IPS-NIHi11 (cell line): ENCODE measurements at regions not wholly inside any gene's neighbourhood (a gene's known extent, or its start where the extent isn't known, plus 50 kb on each side); places are given as distances from the start of the nearest gene placed in this dataset.
"Not testable (repeated sequence)": the region's sequence is repeated elsewhere in the genome, so short reads cannot be mapped to it uniquely, and the experiment has no call there.

Experiments used
- DNase-seq: peaks from one replicate; pipeline ENCODE4 v3.0.0; 2012; ENCODE audit warnings: mixed read lengths, low spot score

- no peak for DNase-seq
Measured at GRCh38 chr5:60517850-60518249, 182.1 kb downstream of the DEPDC1B start.

DNA sequence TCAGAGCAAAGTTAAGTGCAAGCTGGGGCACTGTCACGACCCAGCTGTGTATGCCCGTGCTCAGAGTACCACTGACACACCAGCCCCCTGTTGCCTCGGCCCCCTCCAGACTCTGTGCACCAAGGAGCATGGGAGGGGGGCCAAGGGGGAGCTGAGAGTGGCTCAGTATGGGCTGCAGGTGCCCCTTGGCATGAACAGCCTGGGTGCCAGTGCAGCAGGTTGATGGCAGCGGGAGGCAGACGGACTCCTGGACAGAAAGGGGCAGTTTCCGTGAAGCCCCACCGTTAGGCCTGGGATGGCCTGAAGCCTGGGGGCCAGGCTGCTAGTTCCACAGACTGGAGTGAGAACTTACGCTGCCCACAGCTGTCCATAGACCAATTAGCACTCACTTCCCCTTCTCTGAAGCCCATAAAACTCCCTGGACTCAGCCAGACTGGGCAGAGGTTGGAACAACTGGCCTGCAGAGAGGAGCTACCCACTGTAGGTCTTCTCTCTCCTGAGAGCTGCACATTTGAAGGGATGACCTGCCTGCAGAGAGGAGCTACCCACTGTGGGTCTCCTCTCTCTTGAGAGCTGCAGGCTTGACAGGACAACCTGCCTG is 182.8 kb downstream of the DEPDC1B start:
- DNase-seq = no peak

- no peak for DNase-seq
Measured at GRCh38 chr5:60516688-60517087, 183.3 kb downstream of the DEPDC1B start.

DNA sequence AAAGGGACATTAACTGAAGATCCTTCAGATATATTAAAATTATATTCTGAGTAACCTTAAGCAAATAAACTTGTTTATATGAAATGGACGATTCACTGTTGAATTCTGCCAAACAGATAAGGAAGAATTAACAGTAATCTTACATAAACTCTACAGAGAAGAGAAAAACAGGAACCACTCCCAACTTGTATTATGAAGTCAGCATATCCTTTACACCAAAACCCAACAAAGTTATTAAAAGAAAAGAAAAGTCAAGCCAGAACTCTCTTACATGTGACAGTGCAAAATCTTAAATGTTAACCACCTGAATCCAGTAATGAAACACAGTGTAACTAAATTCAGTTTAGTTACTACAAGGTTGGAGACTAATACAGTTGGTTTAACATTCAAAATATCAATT is 185.8 kb downstream of the DEPDC1B start:
- no peak for DNase-seq

GRCh38 chr5:60512117-60512516 is 187.8 kb downstream of the DEPDC1B start:
- no peak for DNase-seq

DNA sequence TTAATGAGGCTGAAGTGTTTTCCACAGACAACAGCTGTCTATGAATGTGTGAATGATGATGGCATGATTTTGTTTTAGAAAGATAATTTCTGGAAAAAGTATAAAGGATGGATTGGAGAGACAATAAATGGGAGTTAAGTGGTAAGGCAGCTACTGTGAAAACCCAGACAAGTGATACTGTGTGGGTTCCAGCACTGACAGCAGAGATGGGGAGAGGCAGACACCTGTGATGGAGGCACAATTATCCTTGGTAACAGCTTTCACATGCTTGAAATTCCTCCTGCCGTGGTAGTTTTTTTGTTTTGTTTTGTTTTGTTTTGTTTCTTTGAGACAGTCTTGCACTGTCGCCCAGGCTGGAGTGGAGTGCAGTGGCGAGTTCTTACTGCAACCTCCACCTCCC is 189.3 kb downstream of the DEPDC1B start:
- DNase-seq = no peak

DNA sequence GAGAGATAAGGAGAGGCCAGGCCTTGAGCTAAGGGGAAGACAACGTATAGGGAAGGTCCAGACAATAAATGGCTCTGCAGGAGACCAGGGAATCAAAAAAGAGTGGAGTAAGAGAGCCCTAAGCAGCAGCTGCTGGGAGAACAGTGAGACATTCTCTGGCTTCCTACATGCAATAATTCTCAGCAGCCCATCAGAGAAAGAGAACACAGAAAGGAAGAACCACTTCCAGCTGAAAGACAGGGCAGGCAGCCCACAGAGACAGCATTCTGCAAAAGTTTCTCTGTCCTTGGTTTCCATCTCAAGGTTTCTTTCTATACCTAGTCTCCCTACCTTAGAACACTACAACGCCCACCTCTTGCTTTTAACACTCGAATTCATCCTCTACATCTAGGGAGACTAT is 189.9 kb downstream of the DEPDC1B start:
- no peak for DNase-seq

GRCh38 chr5:60509519-60509918 is 190.4 kb downstream of the DEPDC1B start:
- no peak for DNase-seq

DNA sequence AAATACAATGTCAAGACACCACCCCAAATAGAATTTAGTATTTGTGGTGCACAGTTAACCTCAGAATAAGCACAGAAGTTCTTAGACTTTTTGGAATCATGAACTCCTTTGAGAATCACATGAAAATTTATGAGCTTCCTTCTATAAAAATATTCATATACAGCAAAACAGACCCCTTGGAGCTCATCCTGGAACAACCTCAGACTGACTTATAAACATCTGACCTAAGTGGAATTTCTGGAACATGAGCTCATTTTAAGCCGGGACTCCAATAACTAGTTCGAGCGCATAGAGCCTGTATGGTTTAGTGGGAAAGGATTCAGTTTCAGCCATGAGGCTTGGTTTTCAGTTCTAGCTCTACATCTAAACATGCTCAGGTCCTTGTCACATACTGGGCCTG is 192.3 kb downstream of the DEPDC1B start:
- no peak for DNase-seq

DNA sequence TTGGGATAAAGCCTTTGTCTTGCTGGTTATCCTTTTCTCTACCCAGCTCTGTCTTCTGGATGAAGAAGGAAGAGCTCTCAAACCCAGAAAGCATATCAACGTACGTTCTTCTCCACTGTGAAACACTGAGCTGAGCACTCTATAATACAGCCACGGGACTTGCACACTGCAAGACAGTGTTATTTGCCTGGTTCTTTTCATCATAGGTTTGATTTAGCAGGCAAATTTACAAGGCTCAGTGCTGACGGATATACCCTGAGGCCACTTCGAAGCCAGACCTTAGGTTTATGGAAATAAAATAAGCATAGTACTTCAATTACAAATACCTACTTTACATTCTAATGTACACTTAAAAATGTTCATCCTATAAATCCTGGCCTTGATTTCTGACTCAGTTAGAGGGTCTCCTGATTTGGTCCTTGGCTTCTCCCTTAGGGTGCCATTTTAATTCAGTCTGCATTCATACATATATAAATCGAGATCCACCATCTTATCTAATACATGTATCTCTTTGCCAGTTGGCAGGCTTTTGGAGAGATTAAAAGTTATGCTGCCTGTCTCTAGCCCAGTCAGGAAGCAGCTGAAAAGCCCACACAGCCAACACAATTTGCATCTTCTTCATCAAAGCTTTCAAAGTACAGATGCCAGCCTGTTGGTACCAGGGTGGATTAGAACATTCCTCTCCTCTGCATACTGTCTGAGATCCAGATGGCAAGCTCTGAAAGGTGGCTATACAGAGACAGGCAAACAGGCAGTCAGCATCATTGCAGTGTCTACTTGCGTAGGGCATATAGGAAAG is 194.4 kb downstream of the DEPDC1B start:
- DNase-seq = no peak

GRCh38 chr5:60504342-60504741 is 195.6 kb downstream of the DEPDC1B start:
- no peak for DNase-seq

DNA sequence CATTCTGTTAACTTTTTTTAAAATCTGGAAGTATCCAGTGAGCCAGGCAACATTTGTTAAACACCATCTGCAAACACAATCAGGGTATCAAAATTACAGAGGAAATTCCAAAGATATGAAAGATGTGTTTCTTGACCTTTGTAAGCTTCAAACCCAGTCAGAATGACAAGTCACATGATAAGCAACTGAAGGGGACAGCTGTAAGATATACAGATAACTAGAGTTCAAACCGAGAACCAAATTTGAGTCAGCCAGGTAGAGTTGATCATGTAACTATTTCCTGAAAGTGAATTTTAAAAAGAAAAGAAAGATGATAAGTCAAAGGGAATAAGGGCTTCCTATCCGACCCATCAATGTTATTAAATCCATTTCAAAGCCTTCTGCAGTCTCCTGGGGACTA is 196.2 kb downstream of the DEPDC1B start:
- DNase-seq = no peak

GRCh38 chr5:60497706-60498500 is 202.1 kb downstream of the DEPDC1B start:
- no peak for DNase-seq

GRCh38 chr5:60495644-60496520 is 204.1 kb downstream of the DEPDC1B start:
- no peak for DNase-seq

GRCh38 chr5:60494635-60495034 is 205.3 kb downstream of the DEPDC1B start:
- no peak for DNase-seq

GRCh38 chr5:60494144-60494543 is 205.8 kb downstream of the DEPDC1B start:
- DNase-seq = no peak

GRCh38 chr5:60493372-60493771 is 206.6 kb downstream of the DEPDC1B start:
- no peak for DNase-seq

- no peak for DNase-seq
Measured at GRCh38 chr5:60492958-60493357, 207.0 kb downstream of the DEPDC1B start.

GRCh38 chr5:60492358-60492757 is 207.6 kb downstream of the DEPDC1B start:
- DNase-seq = not testable (repeated sequence)

DNA sequence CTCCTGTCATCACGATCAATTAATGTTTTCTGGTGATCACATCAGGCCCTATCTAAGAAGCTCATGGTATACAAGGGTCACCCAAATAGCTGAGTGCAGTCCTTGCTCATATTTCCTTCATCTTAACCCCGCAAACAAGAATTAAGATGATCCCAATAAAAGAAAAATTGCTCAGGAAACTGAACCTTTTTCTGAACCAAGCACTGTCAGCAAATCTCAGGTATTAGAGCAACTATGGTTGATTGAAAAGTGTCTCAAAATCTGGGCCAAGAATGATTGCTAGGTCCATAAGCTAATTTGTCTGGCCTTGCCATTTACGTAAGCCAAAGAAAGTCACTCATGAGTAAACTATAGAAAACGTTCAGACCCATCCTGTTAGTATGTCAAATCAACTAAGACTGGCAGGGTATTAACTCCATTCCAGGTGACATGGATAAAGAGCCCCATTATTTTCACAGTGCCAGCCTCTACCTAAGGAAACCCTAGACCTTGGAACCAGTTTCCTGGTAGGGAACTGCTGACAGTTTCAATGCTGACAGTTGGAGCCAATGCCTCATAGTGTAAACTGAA is 209.3 kb downstream of the DEPDC1B start:
- DNase-seq = no peak

GRCh38 chr5:60489856-60490255 is 210.1 kb downstream of the DEPDC1B start:
- DNase-seq = no peak

DNA sequence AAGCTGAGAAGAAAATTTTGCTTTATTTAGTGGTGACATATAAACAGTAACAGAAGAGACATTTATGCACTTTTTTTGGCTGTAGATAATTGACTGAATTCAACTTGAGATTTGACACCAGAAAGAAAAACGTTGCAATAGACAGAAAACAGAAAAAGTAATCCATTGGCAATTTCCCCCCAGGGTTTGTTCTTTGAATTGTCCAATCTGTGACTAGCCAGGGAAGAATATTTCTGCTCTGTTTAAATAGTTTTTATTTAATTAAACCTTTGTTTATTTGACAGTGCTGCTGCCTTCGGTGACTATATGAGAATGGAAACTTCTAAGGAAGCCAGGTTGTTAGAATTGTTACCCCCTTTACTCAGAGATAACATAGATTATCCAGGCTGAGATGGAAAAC is 210.6 kb downstream of the DEPDC1B start:
- DNase-seq = no peak
